ENCODE measurements at regions not wholly inside any gene's neighbourhood (a gene's known extent, or its start where the extent isn't known, plus 50 kb on each side); places are given as distances from the start of the nearest gene placed in this dataset.
"Not testable (repeated sequence)": the region's sequence is repeated elsewhere in the genome, so short reads cannot be mapped to it uniquely, and the experiment has no call there.

DNA sequence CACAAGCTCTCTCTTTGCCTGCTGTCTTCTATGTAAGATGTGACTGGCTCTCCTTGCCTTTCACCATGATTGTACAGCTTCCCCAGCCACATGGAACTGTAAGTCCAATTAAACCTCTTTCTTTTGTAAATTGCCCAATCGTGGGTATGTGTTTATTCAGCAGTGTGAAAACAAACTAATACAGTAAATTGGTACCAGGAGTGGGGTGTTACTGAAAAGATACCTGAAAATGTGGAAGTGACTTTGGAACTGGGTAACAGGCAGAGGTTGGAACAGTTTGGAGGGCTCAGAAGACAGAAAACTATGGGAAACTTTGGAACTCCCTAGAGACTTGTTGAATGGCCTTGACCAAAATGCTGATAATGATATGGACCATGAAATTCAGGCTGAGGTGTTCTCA lies 214.3 kb upstream of the FSCB start:
- not testable (repeated sequence) for TF ChIP-seq SUZ12 (IDR thresholded peaks at IDR 0.05; ENCODE audit: extremely low read depth, insufficient read depth, insufficient read length); YY1 (IDR thresholded peaks at IDR 0.05; ENCODE audit: insufficient read depth, insufficient read length); ZNF274 (IDR thresholded peaks at IDR 0.05; ENCODE audit: low read depth, low read length)

Data from NT2/D1 (cell line).